Endothelial cell (in vitro differentiated cells): ENCODE measurements at regions not wholly inside any gene's neighbourhood (a gene's known extent, or its start where the extent isn't known, plus 50 kb on each side); places are given as distances from the start of the nearest gene placed in this dataset.

ENCODE experiments used
- DNase-seq: peaks from one replicate; pipeline ENCODE4 v3.0.0; 2021; ENCODE audit warnings: low spot score
- H3K27ac Mint-ChIP-seq: one replicate; pipeline ENCODE4 v1.8.0; 2021; ENCODE audit warnings: mixed read lengths, inconsistent platforms; ENCODE audit not compliant: unreplicated experiment
- H3K27me3 Mint-ChIP-seq: one replicate; pipeline ENCODE4 v1.8.0; 2021; ENCODE audit warnings: mild to moderate bottlenecking, moderate library complexity, mixed read lengths, inconsistent platforms; ENCODE audit not compliant: unreplicated experiment
- H3K36me3 Mint-ChIP-seq: one replicate; pipeline ENCODE4 v1.8.0; 2021; ENCODE audit warnings: mild to moderate bottlenecking, low read depth, mixed read lengths, inconsistent platforms; ENCODE audit not compliant: unreplicated experiment
- H3K4me1 Mint-ChIP-seq: one replicate; pipeline ENCODE4 v1.8.0; 2021; ENCODE audit warnings: mild to moderate bottlenecking, mixed read lengths, inconsistent platforms; ENCODE audit not compliant: unreplicated experiment
- H3K4me3 Mint-ChIP-seq: one replicate; pipeline ENCODE4 v1.8.0; 2021; ENCODE audit warnings: mild to moderate bottlenecking, mixed read lengths, inconsistent platforms; ENCODE audit not compliant: unreplicated experiment
- H3K9me3 Mint-ChIP-seq: one replicate; pipeline ENCODE4 v1.8.0; 2021; ENCODE audit warnings: mixed read lengths, inconsistent platforms; ENCODE audit not compliant: unreplicated experiment
- CTCF ChIP-seq: fragments of 200-600 bp; sonication (generic); IDR thresholded peaks from one replicate; pipeline ENCODE4 v1.5.0; 2021; ENCODE audit warnings: antibody characterized with exemption; ENCODE audit not compliant: unreplicated experiment

DNA sequence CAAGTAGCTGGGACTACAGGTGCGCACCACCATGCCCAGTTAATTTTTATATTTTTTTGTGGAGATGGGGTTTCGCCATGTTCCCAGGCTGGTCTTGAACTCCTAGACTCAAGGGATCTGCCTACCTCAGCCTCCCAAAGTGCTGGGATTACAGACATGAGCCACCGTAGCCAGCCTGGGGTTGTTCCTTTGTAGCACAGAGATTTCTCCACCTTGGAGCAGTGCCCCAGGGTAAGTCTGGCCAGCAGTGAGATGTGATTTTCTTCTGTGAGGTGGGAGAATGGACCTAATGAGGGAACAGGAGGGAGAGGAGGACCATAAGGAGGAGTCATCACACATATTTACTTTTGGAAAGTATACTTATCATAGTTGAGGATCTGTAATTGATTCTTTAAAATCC lies 61.1 kb upstream of the GADD45A start:
- H3K9me3 Mint-ChIP-seq, result peaks cover 4% of the 10 kb centered on the region
- no peak overlapping the region for H3K27ac Mint-ChIP-seq
- no peak overlapping the region for H3K4me3 Mint-ChIP-seq
- H3K27me3 Mint-ChIP-seq, result no peaks in the 10 kb centered on the region
- DNase-seq, result no peak
- peaks cover 4% of the 10 kb centered on the region for H3K36me3 Mint-ChIP-seq
- peaks cover 9% of the 10 kb centered on the region for H3K4me1 Mint-ChIP-seq
- TF ChIP-seq CTCF, result no peak

GRCh38 chr1:67624680-67625079 lies 60.3 kb upstream of the GADD45A start:
- Mint-ChIP-seq H3K27me3 (no peaks in the 10 kb centered on the region), H3K4me1 (peaks cover 9% of the 10 kb centered on the region), H3K9me3 (peaks cover 4% of the 10 kb centered on the region), H3K36me3 (peaks cover 4% of the 10 kb centered on the region), H3K27ac (no peak overlapping the region), H3K4me3 (no peak overlapping the region)
- no peak for DNase-seq
- TF ChIP-seq CTCF, result no peak

- Mint-ChIP-seq H3K27ac (no peak overlapping the region), H3K9me3 (peaks cover 4% of the 10 kb centered on the region), H3K27me3 (no peaks in the 10 kb centered on the region), H3K4me1 (peaks cover 9% of the 10 kb centered on the region), H3K4me3 (no peak overlapping the region), H3K36me3 (peaks cover 4% of the 10 kb centered on the region)
- no peak for DNase-seq
- no peak for TF ChIP-seq CTCF
Observed at GRCh38 chr1:67626090-67626860, 58.7 kb upstream of the GADD45A start.

DNA sequence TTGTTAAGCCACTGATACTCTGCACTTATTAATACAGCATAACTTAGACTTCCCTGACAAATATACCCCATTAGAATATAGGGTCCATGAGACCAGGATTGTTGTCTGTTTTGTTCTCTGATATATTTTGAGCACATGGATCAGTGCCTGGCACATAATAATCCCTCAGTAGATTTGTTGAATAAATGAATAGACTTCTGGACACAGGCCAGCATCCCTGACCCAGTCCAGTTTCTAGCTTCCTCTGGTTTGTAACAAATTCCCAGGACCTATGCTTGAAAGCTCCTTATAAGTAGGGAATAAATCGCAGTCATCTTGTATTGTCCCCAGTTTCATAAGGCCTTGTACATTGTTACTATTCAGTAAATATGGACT lies 58.2 kb upstream of the GADD45A start:
- no peaks in the 10 kb centered on the region for H3K27me3 Mint-ChIP-seq
- peaks cover 4% of the 10 kb centered on the region for H3K36me3 Mint-ChIP-seq
- TF ChIP-seq CTCF, result no peak

DNA sequence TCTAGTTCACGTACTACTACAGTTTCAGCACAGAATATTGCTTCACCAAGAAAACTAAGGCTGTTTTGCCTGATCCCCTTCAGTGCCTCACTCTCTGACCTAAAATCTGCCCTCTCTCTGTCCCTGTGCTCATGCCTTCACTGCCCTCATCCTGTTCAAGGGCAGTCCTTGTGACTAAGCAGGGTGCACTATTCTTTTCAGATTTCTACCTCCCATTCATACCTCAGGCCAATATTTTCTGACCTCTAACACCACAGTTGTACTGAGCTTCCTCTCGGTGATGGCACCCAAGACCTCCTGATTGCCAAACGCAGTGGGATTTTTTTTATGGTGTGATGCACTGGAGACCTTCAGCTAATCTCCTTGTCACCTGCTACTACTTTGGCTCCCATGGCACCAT lies 57.7 kb upstream of the GADD45A start:
- no peak for TF ChIP-seq CTCF
- Mint-ChIP-seq H3K4me3 (no peak overlapping the region), H3K4me1 (peaks cover 17% of the 10 kb centered on the region), H3K36me3 (peaks cover 4% of the 10 kb centered on the region), H3K27ac (no peak overlapping the region), H3K27me3 (no peaks in the 10 kb centered on the region), H3K9me3 (peaks cover 4% of the 10 kb centered on the region)
- no peak for DNase-seq

More for the DNA sequence above, 58.2 kb upstream of the GADD45A start:
- no peak for DNase-seq
- Mint-ChIP-seq H3K4me3 (no peak overlapping the region), H3K4me1 (peaks cover 14% of the 10 kb centered on the region), H3K27ac (no peak overlapping the region), H3K9me3 (peaks cover 4% of the 10 kb centered on the region)
